Breast epithelium (tissue), 4 donors: ENCODE measurements at regions not wholly inside any gene's neighbourhood (a gene's known extent, or its start where the extent isn't known, plus 50 kb on each side); places are given as distances from the start of the nearest gene placed in this dataset.

Experiments
- DNase-seq, 2 donors: peaks; one replicate each; pipeline ENCODE4 v3.0.0-alpha.2; 2019; ENCODE audit warnings: low spot score in 2 of 2
- H3K27ac ChIP-seq, 2 donors: fragments of 200-600 bp; sonication (generic) in 1 of 2; one replicate each; pipeline ENCODE4 v1.5.1; 2016 to 2019; ENCODE audit warnings: mild to moderate bottlenecking in 1 of 2
- H3K27me3 ChIP-seq, 2 donors: fragments of 200-600 bp; sonication (generic) in 1 of 2; one replicate each; pipeline versions ENCODE4 v1.5.1 to v1.6.0; 2017 to 2019; ENCODE audit warnings: control low read depth in 1 of 2, mild to moderate bottlenecking in 1 of 2
- H3K36me3 ChIP-seq: fragments of 200-600 bp; one replicate; pipeline ENCODE4 v1.5.1; 2019
- H3K4me1 ChIP-seq, 2 donors: fragments of 200-600 bp; sonication (generic); one replicate each; pipeline ENCODE4 v1.5.1; 2016 to 2019; ENCODE audit warnings: control low read depth in 1 of 2
- H3K4me3 ChIP-seq, 3 donors: fragments of 200-600 bp; sonication (generic); 1 replicate in 2 of 3; 2 replicates in 1 of 3; pipeline ENCODE4 v1.5.1; 2016 to 2019; ENCODE audit warnings: mild to moderate bottlenecking in 3 of 3, moderate library complexity in 2 of 3
- H3K9me3 ChIP-seq, 2 donors: fragments of 200-600 bp; sonication (generic) in 1 of 2; one replicate each; pipeline ENCODE4 v1.5.1; 2016 to 2019; ENCODE audit warnings: control low read depth in 1 of 2
- POLR2A ChIP-seq: fragments of 450-650 bp; IDR thresholded peaks from one replicate; pipeline ENCODE4 v1.6.1; 2016; ENCODE audit warnings: antibody characterized with exemption, mild to moderate bottlenecking, moderate library complexity
- POLR2AphosphoS5 ChIP-seq, 3 donors: sonication (generic); formaldehyde crosslinking; IDR thresholded peaks; one replicate each; pipeline ENCODE4 v1.6.1; 2017; ENCODE audit warnings: antibody characterized with exemption in 3 of 3
- intact Hi-C: fragments of 100-400 bp; cut with DNase I; formaldehyde crosslinking; loops from one replicate; pipeline ENCODE4 v1.15.1; 2023; ENCODE audit warnings: low total_unique reads
- TF ChIP-seq, protein P1 (sequence below), 3 donors: fragments of 450-650 bp; IDR thresholded peaks; one replicate each; pipeline ENCODE4 v1.5.1; 2016 to 2017; ENCODE audit warnings: antibody characterized with exemption in 3 of 3, mild to moderate bottlenecking in 3 of 3, moderate library complexity in 3 of 3

DNA sequence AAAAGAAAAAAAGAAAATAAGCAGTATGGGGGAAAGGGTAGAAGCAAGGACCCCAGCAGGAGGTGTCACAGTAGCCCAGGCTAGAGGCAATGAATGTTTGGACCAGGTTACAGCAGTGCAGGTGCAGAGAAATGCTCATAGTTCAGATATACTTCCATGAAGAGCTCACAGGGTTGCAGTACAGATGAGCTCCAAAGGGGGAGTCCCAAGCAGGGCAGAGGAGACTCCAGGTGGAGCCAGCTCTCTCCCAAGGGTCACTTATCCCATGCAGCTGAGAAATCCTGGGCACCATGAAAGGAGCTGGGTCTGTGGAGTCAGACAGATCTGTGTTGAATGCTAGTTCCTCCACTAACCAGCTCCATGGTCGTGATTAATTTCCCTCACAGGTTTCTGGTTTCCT is 174.9 kb downstream of the C7orf25 start:
- TF ChIP-seq POLR2AphosphoS5 (IDR thresholded peaks at IDR 0.05) (no peak), POLR2A (no peak)
- TF ChIP-seq, protein P1, sequence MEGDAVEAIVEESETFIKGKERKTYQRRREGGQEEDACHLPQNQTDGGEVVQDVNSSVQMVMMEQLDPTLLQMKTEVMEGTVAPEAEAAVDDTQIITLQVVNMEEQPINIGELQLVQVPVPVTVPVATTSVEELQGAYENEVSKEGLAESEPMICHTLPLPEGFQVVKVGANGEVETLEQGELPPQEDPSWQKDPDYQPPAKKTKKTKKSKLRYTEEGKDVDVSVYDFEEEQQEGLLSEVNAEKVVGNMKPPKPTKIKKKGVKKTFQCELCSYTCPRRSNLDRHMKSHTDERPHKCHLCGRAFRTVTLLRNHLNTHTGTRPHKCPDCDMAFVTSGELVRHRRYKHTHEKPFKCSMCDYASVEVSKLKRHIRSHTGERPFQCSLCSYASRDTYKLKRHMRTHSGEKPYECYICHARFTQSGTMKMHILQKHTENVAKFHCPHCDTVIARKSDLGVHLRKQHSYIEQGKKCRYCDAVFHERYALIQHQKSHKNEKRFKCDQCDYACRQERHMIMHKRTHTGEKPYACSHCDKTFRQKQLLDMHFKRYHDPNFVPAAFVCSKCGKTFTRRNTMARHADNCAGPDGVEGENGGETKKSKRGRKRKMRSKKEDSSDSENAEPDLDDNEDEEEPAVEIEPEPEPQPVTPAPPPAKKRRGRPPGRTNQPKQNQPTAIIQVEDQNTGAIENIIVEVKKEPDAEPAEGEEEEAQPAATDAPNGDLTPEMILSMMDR (IDR thresholded peaks at IDR 0.05) = no peak
- H3K27me3 ChIP-seq = no peaks in the 10 kb centered on the region
- intact Hi-C loops = no loop called here
- no peak overlapping the region for H3K4me3 ChIP-seq
- H3K27ac ChIP-seq = no peak overlapping the region
- H3K4me1 ChIP-seq = peaks cover 0 to 5% of the 10 kb centered on the region in 2 donors
- no peak for DNase-seq
- no peaks in the 10 kb centered on the region for H3K36me3 ChIP-seq
- H3K9me3 ChIP-seq = peaks cover 0 to 6% of the 10 kb centered on the region in 2 donors

DNA sequence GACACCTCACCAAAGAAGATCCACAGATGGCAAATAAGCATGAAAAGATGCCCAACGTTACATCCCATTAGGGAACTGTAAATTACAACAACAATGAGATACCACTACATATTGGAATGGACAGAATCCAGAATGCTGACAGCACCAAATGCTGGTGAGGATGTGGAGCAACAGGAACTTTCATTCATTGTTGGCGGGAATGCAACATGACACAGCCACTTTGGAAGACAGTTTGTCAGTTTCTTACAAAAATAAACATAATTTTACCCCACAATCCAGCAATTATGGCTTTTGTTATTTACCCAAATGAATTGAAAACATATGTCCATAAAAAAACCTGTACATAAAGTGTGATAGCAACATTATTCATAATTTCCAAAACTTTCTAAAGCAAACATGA is 176.8 kb downstream of the C7orf25 start:
- no peak for TF ChIP-seq POLR2AphosphoS5 (IDR thresholded peaks at IDR 0.05)
- no peak for TF ChIP-seq POLR2A
- TF ChIP-seq, protein P1 (IDR thresholded peaks at IDR 0.05) = no peak
- peaks cover 0 to 5% of the 10 kb centered on the region in 2 donors for H3K4me1 ChIP-seq
- H3K27me3 ChIP-seq = no peaks in the 10 kb centered on the region
- no peaks in the 10 kb centered on the region for H3K36me3 ChIP-seq
- no peak overlapping the region for H3K27ac ChIP-seq
- no peak overlapping the region for H3K4me3 ChIP-seq
- no peak for DNase-seq
- intact Hi-C loops = no loop called here
- peaks cover 0 to 6% of the 10 kb centered on the region in 2 donors for H3K9me3 ChIP-seq

DNA sequence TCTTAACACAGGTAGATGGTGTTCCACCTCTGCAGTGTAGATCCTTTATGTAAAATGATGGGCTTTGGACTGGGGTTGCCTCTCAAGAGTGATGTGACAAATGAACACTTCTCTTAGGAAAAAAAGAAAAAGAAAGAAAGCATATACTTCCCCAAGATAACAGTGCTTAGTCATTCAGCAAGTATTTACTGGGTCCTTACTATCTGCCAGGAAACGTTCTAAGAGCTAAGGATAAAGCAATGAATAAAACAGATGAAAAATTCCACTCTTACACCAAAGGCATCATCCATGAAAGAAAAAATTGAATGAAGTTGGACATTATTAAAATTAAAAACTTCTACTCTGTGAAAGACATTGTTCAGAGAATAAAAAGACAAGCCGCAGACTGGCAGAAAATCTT is 177.3 kb downstream of the C7orf25 start:
- H3K9me3 ChIP-seq = peaks cover 0 to 6% of the 10 kb centered on the region in 2 donors
- H3K4me1 ChIP-seq = no peaks in the 10 kb centered on the region
- H3K27ac ChIP-seq = no peak overlapping the region
- H3K27me3 ChIP-seq = no peaks in the 10 kb centered on the region
- intact Hi-C loops = no loop called here
- no peaks in the 10 kb centered on the region for H3K36me3 ChIP-seq
- TF ChIP-seq POLR2AphosphoS5 (IDR thresholded peaks at IDR 0.05) (no peak), POLR2A (no peak)
- TF ChIP-seq, protein P1 (IDR thresholded peaks at IDR 0.05) = no peak
- no peak for DNase-seq
- H3K4me3 ChIP-seq = no peak overlapping the region

DNA sequence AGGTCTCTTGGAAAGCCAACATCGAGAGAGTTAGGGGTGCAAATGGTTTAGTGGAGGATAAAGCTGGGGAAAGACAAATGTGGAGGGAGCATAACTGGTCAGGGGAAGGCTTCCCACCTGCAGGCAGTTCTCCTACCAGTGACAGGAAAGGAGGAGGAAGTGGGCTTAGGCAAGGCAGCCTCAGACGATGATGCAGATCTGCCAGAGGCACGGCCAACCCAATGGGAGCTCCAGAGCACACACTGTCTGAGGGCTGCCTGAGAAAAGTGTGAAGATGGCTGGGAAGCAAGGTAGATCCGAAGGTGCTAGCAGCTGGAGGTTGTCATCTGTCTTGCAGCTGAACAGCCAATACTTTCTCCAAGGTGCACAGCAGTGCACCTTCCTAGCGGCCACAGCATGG is 178.8 kb downstream of the C7orf25 start:
- TF ChIP-seq POLR2A (no peak), POLR2AphosphoS5 (IDR thresholded peaks at IDR 0.05) (no peak)
- TF ChIP-seq, protein P1 (IDR thresholded peaks at IDR 0.05) = no peak
- Histone ChIP-seq H3K27me3 (no peaks in the 10 kb centered on the region), H3K36me3 (no peaks in the 10 kb centered on the region), H3K4me3 (no peak overlapping the region), H3K27ac (no peak overlapping the region), H3K4me1 (no peaks in the 10 kb centered on the region), H3K9me3 (peaks cover 0 to 6% of the 10 kb centered on the region in 2 donors)
- no peak for DNase-seq
- intact Hi-C loops = no loop called here

DNA sequence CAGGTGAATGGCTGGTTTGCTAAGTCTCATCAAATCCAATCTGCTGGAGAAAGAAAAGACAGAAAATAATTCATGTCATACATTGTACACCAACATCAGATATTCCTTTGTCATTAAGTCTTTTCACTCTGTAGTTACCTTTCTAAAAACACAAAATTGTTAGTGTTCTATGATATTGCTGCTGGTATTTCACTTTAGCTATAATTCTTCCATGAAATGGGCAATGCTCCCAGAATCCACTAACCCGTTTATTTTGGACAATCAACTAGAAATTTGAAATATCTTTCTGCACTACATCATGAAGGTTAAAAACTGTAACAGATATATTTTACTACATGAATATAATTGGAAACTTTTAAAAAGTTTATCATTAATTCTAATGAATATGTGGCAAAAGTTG is 181.3 kb downstream of the C7orf25 start:
- intact Hi-C loops = no loop called here
- H3K9me3 ChIP-seq = peaks cover 0 to 6% of the 10 kb centered on the region in 2 donors
- no peaks in the 10 kb centered on the region for H3K4me1 ChIP-seq
- no peak for DNase-seq
- no peak overlapping the region for H3K4me3 ChIP-seq
- H3K27ac ChIP-seq = no peak overlapping the region
- no peaks in the 10 kb centered on the region for H3K36me3 ChIP-seq
- TF ChIP-seq POLR2AphosphoS5 (IDR thresholded peaks at IDR 0.05) (no peak), POLR2A (no peak)
- TF ChIP-seq, protein P1 (IDR thresholded peaks at IDR 0.05) = no peak
- H3K27me3 ChIP-seq = no peaks in the 10 kb centered on the region
